ENCODE measurements at regions not wholly inside any gene's neighbourhood (a gene's known extent, or its start where the extent isn't known, plus 50 kb on each side); places are given as distances from the start of the nearest gene placed in this dataset.

- Histone ChIP-seq H3K36me3 (ENCODE audit: control insufficient read depth in 2 of 3, insufficient read depth in 3 of 3, low read length in 3 of 3) (no peaks in the 10 kb centered on the region), H3K27me3 (ENCODE audit: control insufficient read depth, insufficient read depth, low read length) (no peaks in the 10 kb centered on the region), H3K27ac (ENCODE audit: low read depth in 2 of 2, low read length in 2 of 2) (no peak overlapping the region), H3K9me3 (ENCODE audit: control insufficient read depth in 2 of 3, insufficient read depth in 1 of 3, low read length in 3 of 3) (no peaks in the 10 kb centered on the region), H3K4me1 (ENCODE audit: control insufficient read depth in 2 of 3, insufficient read depth in 2 of 3, low read depth in 1 of 3, low read length in 3 of 3) (peaks cover 0 to 4% (median 2%) of the 10 kb centered on the region in 3 donors), H3K4me3 (ENCODE audit: low read length in 3 of 3) (no peak overlapping the region), H3K9ac (ENCODE audit: low read length in 3 of 3) (no peak overlapping the region)
- peak; percentile 72 for TF ChIP-seq CTCF (IDR thresholded peaks at IDR 0.05; ENCODE audit: borderline replicate concordance, extremely low read depth, insufficient read depth)
- intact Hi-C loops (cut with DNase I) = no loop called here
- FAIRE-seq (peak; percentile 98), DNase-seq (peak in 4 of 5 donors; percentile 46 to 91 (median 76))
Observed at GRCh38 chr6:110528101-110528929, 51.9 kb upstream of the SLC22A16 start.

- intact Hi-C loops (cut with DNase I) = no loop called here
- Histone ChIP-seq H3K27me3 (ENCODE audit: control insufficient read depth, insufficient read depth, low read length) (no peaks in the 10 kb centered on the region), H3K27ac (ENCODE audit: low read depth in 2 of 2, low read length in 2 of 2) (no peak overlapping the region), H3K4me3 (ENCODE audit: low read length in 3 of 3) (no peak overlapping the region), H3K9me3 (ENCODE audit: control insufficient read depth in 2 of 3, insufficient read depth in 1 of 3, low read length in 3 of 3) (no peaks in the 10 kb centered on the region), H3K9ac (ENCODE audit: low read length in 3 of 3) (no peak overlapping the region), H3K36me3 (ENCODE audit: control insufficient read depth in 2 of 3, insufficient read depth in 3 of 3, low read length in 3 of 3) (no peaks in the 10 kb centered on the region), H3K4me1 (ENCODE audit: control insufficient read depth in 2 of 3, insufficient read depth in 2 of 3, low read depth in 1 of 3, low read length in 3 of 3) (peaks cover 0 to 4% (median 2%) of the 10 kb centered on the region in 3 donors)
- DNase-seq (no peak), FAIRE-seq (no peak)
- TF ChIP-seq CTCF (IDR thresholded peaks at IDR 0.05; ENCODE audit: borderline replicate concordance, extremely low read depth, insufficient read depth) = no peak
Observed at GRCh38 chr6:110527516-110527915, 51.1 kb upstream of the SLC22A16 start.

- no peak for FAIRE-seq
Observed at GRCh38 chr6:110526726-110527125, 50.3 kb upstream of the SLC22A16 start.

More at GRCh38 chr6:110526726-110527125, 50.3 kb upstream of the SLC22A16 start:
- no peak for DNase-seq
- TF ChIP-seq CTCF (IDR thresholded peaks at IDR 0.05; ENCODE audit: borderline replicate concordance, extremely low read depth, insufficient read depth) = no peak
- peaks cover 0 to 4% (median 2%) of the 10 kb centered on the region in 3 donors for H3K4me1 ChIP-seq (ENCODE audit: control insufficient read depth in 2 of 3, insufficient read depth in 2 of 3, low read depth in 1 of 3, low read length in 3 of 3)
- intact Hi-C loops (cut with DNase I) = no loop called here
- no peaks in the 10 kb centered on the region for H3K27me3 ChIP-seq (ENCODE audit: control insufficient read depth, insufficient read depth, low read length)
- H3K36me3 ChIP-seq (ENCODE audit: control insufficient read depth in 2 of 3, insufficient read depth in 3 of 3, low read length in 3 of 3) = no peaks in the 10 kb centered on the region
- no peak overlapping the region for H3K9ac ChIP-seq (ENCODE audit: low read length in 3 of 3)
- H3K27ac ChIP-seq (ENCODE audit: low read depth in 2 of 2, low read length in 2 of 2) = no peak overlapping the region
- no peak overlapping the region for H3K4me3 ChIP-seq (ENCODE audit: low read length in 3 of 3)
- no peaks in the 10 kb centered on the region for H3K9me3 ChIP-seq (ENCODE audit: control insufficient read depth in 2 of 3, insufficient read depth in 1 of 3, low read length in 3 of 3)

Measured in kidney (tissue), 13 donors.